ENCODE measurements at regions not wholly inside any gene's neighbourhood (a gene's known extent, or its start where the extent isn't known, plus 50 kb on each side); places are given as distances from the start of the nearest gene placed in this dataset.

DNA sequence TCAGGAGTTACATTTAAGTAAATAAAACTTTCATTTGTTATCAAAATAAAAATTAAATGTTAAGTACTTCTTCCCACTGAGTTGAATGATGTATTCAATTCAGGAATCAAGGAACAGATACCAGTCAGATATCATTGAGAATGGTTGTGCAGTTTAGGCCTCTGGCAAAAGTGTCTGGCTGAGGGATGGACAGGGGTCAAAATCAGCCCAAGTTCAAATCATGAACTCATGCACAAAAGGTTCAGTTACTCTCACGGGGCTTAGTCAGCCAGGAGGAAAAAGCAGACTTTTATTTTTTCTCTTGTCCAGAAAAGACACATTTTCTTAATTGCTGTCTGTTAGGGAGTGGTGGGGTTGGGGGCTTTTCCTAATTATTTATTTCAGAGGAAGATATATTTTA is 166.3 kb downstream of the RASSF9 start:
- H3K4me3 ChIP-seq (ENCODE audit: low read length): no peak overlapping the region
- TF ChIP-seq, protein P1, sequence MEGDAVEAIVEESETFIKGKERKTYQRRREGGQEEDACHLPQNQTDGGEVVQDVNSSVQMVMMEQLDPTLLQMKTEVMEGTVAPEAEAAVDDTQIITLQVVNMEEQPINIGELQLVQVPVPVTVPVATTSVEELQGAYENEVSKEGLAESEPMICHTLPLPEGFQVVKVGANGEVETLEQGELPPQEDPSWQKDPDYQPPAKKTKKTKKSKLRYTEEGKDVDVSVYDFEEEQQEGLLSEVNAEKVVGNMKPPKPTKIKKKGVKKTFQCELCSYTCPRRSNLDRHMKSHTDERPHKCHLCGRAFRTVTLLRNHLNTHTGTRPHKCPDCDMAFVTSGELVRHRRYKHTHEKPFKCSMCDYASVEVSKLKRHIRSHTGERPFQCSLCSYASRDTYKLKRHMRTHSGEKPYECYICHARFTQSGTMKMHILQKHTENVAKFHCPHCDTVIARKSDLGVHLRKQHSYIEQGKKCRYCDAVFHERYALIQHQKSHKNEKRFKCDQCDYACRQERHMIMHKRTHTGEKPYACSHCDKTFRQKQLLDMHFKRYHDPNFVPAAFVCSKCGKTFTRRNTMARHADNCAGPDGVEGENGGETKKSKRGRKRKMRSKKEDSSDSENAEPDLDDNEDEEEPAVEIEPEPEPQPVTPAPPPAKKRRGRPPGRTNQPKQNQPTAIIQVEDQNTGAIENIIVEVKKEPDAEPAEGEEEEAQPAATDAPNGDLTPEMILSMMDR (conservative IDR thresholded peaks at IDR 0.05; ENCODE audit: low read depth, low read length): no peak
- DNase-seq (ENCODE audit: low read depth): no peak

DNA sequence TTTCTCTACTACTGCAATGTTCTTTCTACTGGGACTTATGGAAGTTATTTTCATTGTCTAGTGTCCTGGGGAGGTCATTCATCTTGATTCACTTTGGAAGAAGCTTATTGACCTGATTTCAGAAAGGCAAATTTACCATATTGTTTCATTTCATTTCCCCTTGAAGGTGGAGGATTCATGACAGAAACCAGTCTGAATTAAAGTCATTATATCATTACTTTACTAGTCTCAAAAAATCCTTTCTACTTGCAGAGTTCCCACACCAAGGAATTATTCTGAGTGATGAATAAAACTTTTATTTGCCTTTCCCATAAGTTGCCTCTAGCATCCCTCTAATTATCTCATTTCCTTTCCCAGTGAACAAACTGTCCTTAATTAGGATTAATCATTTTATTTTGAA is 163.8 kb downstream of the RASSF9 start:
- no peak for DNase-seq (ENCODE audit: low read depth)
- H3K4me3 ChIP-seq (ENCODE audit: low read length): no peak overlapping the region
- TF ChIP-seq, protein P1 (conservative IDR thresholded peaks at IDR 0.05; ENCODE audit: low read depth, low read length): no peak

DNA sequence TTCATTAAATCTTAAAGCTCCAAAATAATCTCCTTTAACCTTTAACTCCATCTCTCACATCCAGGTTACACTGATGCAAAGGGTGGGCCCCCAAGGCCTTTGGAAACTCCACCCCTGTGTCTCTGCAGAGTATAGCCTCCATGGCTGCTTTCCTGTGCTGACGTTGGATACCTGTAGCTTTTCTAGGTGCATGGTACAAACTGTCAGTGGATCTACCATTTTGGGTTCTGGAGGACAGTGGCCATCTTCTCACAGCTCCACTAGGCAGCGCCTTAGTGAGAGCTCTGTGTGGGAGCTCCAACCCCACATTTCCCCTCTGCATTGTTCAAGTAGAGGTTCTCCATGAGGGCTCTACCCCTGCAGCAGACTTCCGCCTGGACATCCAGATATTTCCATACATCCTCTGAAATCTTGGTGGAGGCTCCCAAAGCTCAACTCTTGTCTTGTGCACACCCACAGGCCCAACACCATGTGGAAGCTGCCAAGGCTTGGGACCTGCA is 162.2 kb downstream of the RASSF9 start:
- DNase-seq (ENCODE audit: low read depth): no peak
- H3K4me3 ChIP-seq (ENCODE audit: low read length): no peak overlapping the region
- TF ChIP-seq, protein P1 (conservative IDR thresholded peaks at IDR 0.05; ENCODE audit: low read depth, low read length): no peak

DNA sequence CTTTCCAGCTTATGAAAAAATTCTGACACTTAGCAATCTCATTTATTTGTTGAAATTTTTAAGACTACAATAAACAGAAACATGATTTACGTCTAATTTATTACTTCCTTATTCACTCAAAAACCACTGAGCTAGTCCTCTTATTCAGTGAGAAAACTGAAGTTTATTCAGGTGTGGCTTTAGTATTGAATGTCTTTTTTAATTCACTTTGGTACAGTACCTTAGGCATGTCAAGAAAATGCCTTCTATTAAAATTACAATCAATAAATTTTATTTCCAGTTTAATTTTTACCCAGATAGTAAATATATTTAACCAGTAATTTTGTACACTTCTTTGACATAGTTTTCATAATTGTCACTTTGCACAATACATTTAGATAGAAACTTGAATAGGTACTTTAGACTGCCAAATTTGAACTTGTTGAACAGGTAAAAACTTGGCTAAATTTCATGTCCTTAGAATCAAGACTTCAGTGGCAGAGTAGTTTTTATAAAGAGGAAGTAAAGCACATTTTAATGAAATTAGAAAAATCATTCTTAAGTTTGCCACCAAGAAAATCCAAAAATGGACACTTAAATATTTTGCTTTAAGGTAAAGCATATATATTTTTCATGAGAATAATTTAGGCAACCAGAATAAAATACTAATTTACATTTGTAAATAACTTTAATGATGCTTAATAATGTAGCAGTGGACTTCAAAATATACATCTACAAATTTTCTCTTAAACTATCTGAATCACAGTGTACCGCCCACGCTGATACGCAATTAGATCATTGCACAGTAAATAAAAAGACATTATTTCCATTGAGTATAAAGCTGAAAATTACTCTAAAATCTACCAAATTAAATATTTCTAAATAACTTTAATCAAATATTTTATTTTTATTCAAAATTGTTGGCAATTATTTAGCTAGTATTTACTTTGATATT is 159.1 kb downstream of the RASSF9 start:
- TF ChIP-seq, protein P1 (conservative IDR thresholded peaks at IDR 0.05; ENCODE audit: low read depth, low read length): no peak
- no peak overlapping the region for H3K4me3 ChIP-seq (ENCODE audit: low read length)
- no peak for DNase-seq (ENCODE audit: low read depth)

DNA sequence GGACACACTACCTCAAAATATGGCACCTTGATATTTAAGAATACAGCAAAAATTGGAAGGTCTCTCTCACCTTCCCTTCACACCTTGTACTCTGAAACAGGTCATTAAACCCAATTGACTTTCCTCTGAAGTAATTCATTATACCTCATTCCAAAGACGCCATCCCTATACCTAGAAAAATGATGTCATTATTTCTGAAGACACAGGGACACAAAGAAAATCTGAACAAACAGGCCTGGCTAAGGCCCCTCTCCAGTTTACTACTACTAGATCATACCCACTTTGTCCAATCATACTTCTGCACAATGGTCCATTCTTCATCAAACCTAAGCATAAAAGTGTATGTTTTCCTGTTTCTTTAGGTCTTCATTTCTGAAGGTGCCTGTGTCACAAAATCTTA is 156.9 kb downstream of the RASSF9 start:
- DNase-seq (ENCODE audit: low read depth): no peak
- TF ChIP-seq, protein P1 (conservative IDR thresholded peaks at IDR 0.05; ENCODE audit: low read depth, low read length): no peak

DNA sequence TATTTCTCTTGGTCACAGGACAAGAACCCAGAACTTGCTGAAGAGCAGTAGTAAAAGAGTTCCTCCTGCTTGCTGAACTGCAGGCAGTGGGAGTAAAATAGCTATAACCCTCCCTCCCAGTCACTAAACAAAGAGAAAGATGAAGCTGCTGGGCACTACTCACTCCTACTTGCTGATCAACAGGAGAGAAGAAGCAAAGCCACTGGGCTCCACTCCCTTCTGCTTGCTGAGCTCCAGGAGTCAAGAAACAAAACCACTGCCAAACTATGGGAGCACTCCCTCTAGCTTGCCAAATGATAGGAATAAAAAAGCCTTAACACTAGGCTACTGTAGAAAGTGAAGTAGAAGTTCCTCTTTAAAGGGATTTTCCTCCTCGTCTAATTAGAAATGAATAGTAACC is 155.3 kb downstream of the RASSF9 start:
- H3K4me3 ChIP-seq (ENCODE audit: low read length): no peak overlapping the region
- TF ChIP-seq, protein P1 (conservative IDR thresholded peaks at IDR 0.05; ENCODE audit: low read depth, low read length): no peak
- no peak for DNase-seq (ENCODE audit: low read depth)

More for the DNA sequence above, 156.9 kb downstream of the RASSF9 start:
- no peak overlapping the region for H3K4me3 ChIP-seq (ENCODE audit: low read length)

DNA sequence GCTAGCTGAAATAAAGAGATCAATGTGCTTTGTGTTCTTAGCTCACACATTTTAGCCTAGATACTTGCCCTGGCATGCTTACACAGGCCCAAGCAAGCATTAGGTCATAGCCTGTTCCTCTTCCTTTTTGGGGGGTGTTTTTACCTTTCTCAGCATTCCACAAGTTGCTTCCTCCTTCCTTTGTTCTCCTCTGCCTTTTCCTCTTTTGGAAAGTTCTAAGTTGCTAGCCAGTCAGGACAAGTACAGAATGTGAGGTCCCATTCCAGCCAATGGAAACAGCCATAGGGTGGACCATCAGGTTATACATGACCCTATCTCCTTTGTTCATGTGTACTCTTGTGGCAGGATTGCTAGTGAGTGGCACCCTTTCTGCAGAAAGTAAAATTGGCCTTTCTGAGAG is 154.9 kb downstream of the RASSF9 start:
- TF ChIP-seq, protein P1 (conservative IDR thresholded peaks at IDR 0.05; ENCODE audit: low read depth, low read length): no peak
- H3K4me3 ChIP-seq (ENCODE audit: low read length): no peak overlapping the region
- DNase-seq (ENCODE audit: low read depth): no peak

Measured in retinal pigment epithelial cell (primary cell).